Tibial nerve (tissue), 4 donors: ENCODE measurements at regions not wholly inside any gene's neighbourhood (a gene's known extent, or its start where the extent isn't known, plus 50 kb on each side); places are given as distances from the start of the nearest gene placed in this dataset.

Source experiments
- DNase-seq, 2 donors: peaks; one replicate each; pipeline ENCODE4 v3.0.0-alpha.2; 2019; ENCODE audit warnings: low spot score in 2 of 2
- H3K27ac ChIP-seq, 4 donors: fragments of 200-600 bp; sonication (generic) in 3 of 4; one replicate each; pipeline ENCODE4 v1.5.1; 2017 to 2019; ENCODE audit warnings: mild to moderate bottlenecking in 1 of 4
- H3K27me3 ChIP-seq, 2 donors: fragments of 200-600 bp; sonication (generic) in 1 of 2; one replicate each; pipeline versions ENCODE4 v1.5.1 to v1.6.0; 2017 to 2019
- H3K36me3 ChIP-seq, 3 donors: fragments of 200-600 bp; sonication (generic); one replicate each; pipeline ENCODE4 v1.5.1; 2018 to 2019
- H3K4me1 ChIP-seq, 4 donors: fragments of 200-600 bp; sonication (generic) in 3 of 4; one replicate each; pipeline ENCODE4 v1.5.1; 2017 to 2019
- H3K4me3 ChIP-seq, 4 donors: fragments of 200-600 bp; sonication (generic) in 3 of 4; one replicate each; pipeline ENCODE4 v1.5.1; 2017 to 2019; ENCODE audit warnings: mild to moderate bottlenecking in 1 of 4, moderate library complexity in 1 of 4
- H3K9me3 ChIP-seq, 4 donors: fragments of 200-600 bp; sonication (generic) in 3 of 4; one replicate each; pipeline ENCODE4 v1.5.1; 2017 to 2019
- EP300 ChIP-seq, 2 donors: sonication (generic); formaldehyde crosslinking; IDR thresholded peaks; one replicate each; pipeline ENCODE4 v1.6.1; 2017; ENCODE audit warnings: antibody characterized with exemption in 2 of 2, mild to moderate bottlenecking in 1 of 2
- POLR2A ChIP-seq, 2 donors: fragments of 450-650 bp; IDR thresholded peaks; one replicate each; pipeline ENCODE4 v1.6.1; 2017; ENCODE audit warnings: antibody characterized with exemption in 2 of 2, mild to moderate bottlenecking in 2 of 2, moderate library complexity in 2 of 2
- WGBS, 2 donors: methylation state at CpG; one replicate each; pipeline ENCODE4 v1.1.5; 2018; 5-methylcytosine and 5-hydroxymethylcytosine counted together
- TF ChIP-seq, protein P1 (sequence below), 5 experiments: fragments of 200-600 bp in 3 of 5; fragments of 450-650 bp in 2 of 5; sonication (generic) in 3 of 5; IDR thresholded peaks; one replicate each; pipeline ENCODE4 v1.5.1; 2016 to 2019; ENCODE audit warnings: antibody characterized with exemption in 5 of 5, mild to moderate bottlenecking in 3 of 5, moderate library complexity in 2 of 5

DNA sequence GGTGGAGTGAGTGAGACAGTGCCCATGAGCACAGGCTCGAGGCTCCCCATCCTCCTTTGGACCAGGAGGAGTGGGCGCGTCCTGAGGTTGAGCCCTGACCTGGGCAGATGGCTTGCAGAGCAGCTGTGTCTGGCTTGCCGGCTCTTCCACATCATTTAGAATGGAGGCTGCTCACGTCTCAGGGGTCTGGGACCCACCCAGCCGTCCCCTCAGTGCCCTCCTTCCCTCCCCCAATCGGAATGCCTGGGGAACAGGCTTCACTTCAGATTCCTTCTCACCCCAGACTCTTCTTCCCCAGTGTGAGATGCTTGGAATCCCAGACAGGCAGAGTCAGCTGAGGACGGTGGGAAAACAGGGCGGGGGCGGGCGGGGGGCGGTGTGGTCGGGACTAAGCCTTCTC lies 968.6 kb upstream of the ZNF722 start:
- Histone ChIP-seq H3K4me3 (no peak overlapping the region), H3K27ac (no peak overlapping the region), H3K9me3 (peaks cover 0 to 61% (median 0%) of the 10 kb centered on the region in 4 donors), H3K4me1 (no peaks in the 10 kb centered on the region), H3K36me3 (no peaks in the 10 kb centered on the region), H3K27me3 (no peaks in the 10 kb centered on the region)
- TF ChIP-seq, protein P1, sequence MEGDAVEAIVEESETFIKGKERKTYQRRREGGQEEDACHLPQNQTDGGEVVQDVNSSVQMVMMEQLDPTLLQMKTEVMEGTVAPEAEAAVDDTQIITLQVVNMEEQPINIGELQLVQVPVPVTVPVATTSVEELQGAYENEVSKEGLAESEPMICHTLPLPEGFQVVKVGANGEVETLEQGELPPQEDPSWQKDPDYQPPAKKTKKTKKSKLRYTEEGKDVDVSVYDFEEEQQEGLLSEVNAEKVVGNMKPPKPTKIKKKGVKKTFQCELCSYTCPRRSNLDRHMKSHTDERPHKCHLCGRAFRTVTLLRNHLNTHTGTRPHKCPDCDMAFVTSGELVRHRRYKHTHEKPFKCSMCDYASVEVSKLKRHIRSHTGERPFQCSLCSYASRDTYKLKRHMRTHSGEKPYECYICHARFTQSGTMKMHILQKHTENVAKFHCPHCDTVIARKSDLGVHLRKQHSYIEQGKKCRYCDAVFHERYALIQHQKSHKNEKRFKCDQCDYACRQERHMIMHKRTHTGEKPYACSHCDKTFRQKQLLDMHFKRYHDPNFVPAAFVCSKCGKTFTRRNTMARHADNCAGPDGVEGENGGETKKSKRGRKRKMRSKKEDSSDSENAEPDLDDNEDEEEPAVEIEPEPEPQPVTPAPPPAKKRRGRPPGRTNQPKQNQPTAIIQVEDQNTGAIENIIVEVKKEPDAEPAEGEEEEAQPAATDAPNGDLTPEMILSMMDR (IDR thresholded peaks at IDR 0.05) = no peak
- TF ChIP-seq EP300 (IDR thresholded peaks at IDR 0.05) (no peak), POLR2A (IDR thresholded peaks at IDR 0.05) (no peak)
- DNase-seq = no peak
- WGBS, 2 donors = 74 to 87% methylated on average over 10 to 13 of the region's 13 CpGs

- Histone ChIP-seq H3K4me1 (no peaks in the 10 kb centered on the region), H3K27ac (no peak overlapping the region), H3K4me3 (no peak overlapping the region), H3K36me3 (no peaks in the 10 kb centered on the region), H3K9me3 (peaks cover 0 to 59% (median 0%) of the 10 kb centered on the region in 4 donors), H3K27me3 (no peaks in the 10 kb centered on the region)
- DNase-seq = no peak
- TF ChIP-seq POLR2A (IDR thresholded peaks at IDR 0.05) = no peak
- no peak for TF ChIP-seq EP300 (IDR thresholded peaks at IDR 0.05)
- TF ChIP-seq, protein P1 (IDR thresholded peaks at IDR 0.05) = no peak
- 77 to 80% methylated on average over 16 of the region's 16 CpGs for WGBS, 2 donors
Measured at GRCh38 chr7:63031838-63032436, 966.7 kb upstream of the ZNF722 start.

DNA sequence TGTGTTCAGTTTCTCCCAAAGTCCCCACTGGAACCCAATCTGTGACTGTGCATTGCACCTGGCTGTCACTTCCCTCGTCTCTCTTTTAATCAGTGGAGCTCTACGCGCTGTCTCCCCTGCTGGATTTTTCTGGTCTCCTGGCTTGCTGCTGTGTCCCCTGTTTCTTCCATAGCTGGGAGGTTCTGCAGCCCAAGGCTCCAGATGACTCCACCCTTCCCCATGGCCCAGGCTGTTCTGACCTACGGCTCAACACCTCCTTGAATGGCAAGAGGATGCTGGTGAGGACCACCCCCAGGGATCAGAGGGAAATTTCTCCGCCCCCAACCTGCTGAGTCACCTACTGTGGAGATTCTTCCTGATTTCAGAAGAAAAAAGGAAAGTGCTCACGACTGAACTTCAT lies 961.4 kb upstream of the ZNF722 start:
- TF ChIP-seq POLR2A (IDR thresholded peaks at IDR 0.05) = no peak
- TF ChIP-seq, protein P1 (IDR thresholded peaks at IDR 0.05) = no peak
- no peak for TF ChIP-seq EP300 (IDR thresholded peaks at IDR 0.05)
- peaks cover 0 to 66% (median 0%) of the 10 kb centered on the region in 4 donors for H3K9me3 ChIP-seq
- no peaks in the 10 kb centered on the region for H3K36me3 ChIP-seq
- 52 to 68% methylated on average over 6 of the region's 6 CpGs for WGBS, 2 donors
- no peaks in the 10 kb centered on the region for H3K27me3 ChIP-seq
- no peak overlapping the region for H3K4me3 ChIP-seq
- no peak overlapping the region for H3K27ac ChIP-seq
- DNase-seq = no peak
- no peaks in the 10 kb centered on the region for H3K4me1 ChIP-seq

DNA sequence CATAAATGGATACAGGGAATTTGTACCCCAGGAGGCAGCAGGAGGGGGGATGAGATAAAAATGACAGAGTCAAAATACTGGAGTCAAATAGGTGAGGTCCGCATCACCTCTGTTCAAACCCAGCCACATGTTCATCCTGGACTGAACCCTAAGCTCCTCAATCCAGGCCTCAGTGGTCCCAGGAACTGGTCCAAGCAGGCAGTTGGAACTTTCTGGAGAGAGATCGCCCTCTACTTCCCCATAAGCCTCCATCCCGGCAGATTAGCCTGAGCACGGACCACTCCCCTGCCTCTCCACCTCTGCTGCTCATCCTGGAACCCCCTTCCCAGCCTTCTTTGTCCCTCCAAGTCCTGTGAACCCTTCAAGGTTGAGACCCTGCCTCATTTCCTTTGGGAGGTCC lies 959.7 kb upstream of the ZNF722 start:
- TF ChIP-seq, protein P1 (IDR thresholded peaks at IDR 0.05) = no peak
- TF ChIP-seq EP300 (IDR thresholded peaks at IDR 0.05) = no peak
- no peak for TF ChIP-seq POLR2A (IDR thresholded peaks at IDR 0.05)
- 85 to 92% methylated on average over 4 of the region's 4 CpGs for WGBS, 2 donors
- Histone ChIP-seq H3K27ac (no peak overlapping the region), H3K4me3 (no peak overlapping the region), H3K36me3 (no peaks in the 10 kb centered on the region), H3K27me3 (no peaks in the 10 kb centered on the region), H3K9me3 (peaks cover 0 to 62% (median 0%) of the 10 kb centered on the region in 4 donors), H3K4me1 (no peaks in the 10 kb centered on the region)
- DNase-seq = no peak

DNA sequence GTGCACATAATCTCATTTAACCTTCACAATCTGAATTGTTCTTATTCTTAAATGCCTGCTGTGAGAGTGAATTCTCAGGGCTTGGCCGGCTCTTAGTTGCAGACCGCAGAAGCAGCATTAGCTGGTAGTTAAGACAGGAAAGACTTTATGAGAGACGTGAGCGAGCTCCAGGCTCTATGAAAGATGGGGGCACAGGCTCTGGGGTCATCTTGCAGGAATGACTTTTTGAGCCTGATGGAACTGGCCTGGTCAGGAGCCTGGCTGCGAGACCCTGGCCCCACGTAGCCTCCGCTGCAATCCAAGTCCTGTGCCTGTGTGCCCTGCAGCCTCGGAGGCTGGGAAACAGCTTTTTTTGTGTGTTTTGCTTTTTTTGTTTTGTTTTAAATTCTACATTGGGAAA lies 958.8 kb upstream of the ZNF722 start:
- no peak for DNase-seq
- 89 to 91% methylated on average over 8 of the region's 8 CpGs for WGBS, 2 donors
- H3K4me1 ChIP-seq = no peaks in the 10 kb centered on the region
- TF ChIP-seq, protein P1 (IDR thresholded peaks at IDR 0.05) = no peak
- TF ChIP-seq POLR2A (IDR thresholded peaks at IDR 0.05) (no peak), EP300 (IDR thresholded peaks at IDR 0.05) (no peak)
- peaks cover 0 to 70% (median 0%) of the 10 kb centered on the region in 4 donors for H3K9me3 ChIP-seq
- H3K4me3 ChIP-seq = no peak overlapping the region
- no peak overlapping the region for H3K27ac ChIP-seq
- H3K27me3 ChIP-seq = no peaks in the 10 kb centered on the region
- no peaks in the 10 kb centered on the region for H3K36me3 ChIP-seq
